Ovary (tissue), 7 donors: ENCODE measurements at regions not wholly inside any gene's neighbourhood (a gene's known extent, or its start where the extent isn't known, plus 50 kb on each side); places are given as distances from the start of the nearest gene placed in this dataset.

Experiments
- DNase-seq, 5 donors: peaks; one replicate each; pipeline ENCODE4 v3.0.0-alpha.2; 2019 to 2020
- H3K27ac ChIP-seq, 2 donors: fragments of 200-600 bp; one replicate each; pipeline versions ENCODE4 v1.5.1 to v1.8.0; 2019 to 2022
- H3K27me3 ChIP-seq: fragments of 200-600 bp; one replicate; pipeline ENCODE4 v1.8.0; 2022
- H3K36me3 ChIP-seq: fragments of 200-600 bp; sonication (generic); one replicate; pipeline ENCODE4 v1.5.1; 2019
- H3K4me1 ChIP-seq: one replicate; pipeline ENCODE4 v1.8.1; 2013; ENCODE audit warnings: mild to moderate bottlenecking, moderate library complexity; ENCODE audit not compliant: insufficient read depth
- H3K4me3 ChIP-seq: fragments of 200-600 bp; sonication (generic); one replicate; pipeline ENCODE4 v1.5.1; 2017
- H3K9me3 ChIP-seq, 2 donors: fragments of 200-600 bp in 1 of 2; sonication (generic) in 1 of 2; one replicate each; pipeline versions ENCODE4 v1.5.1 to v1.8.1; 2013 to 2019; ENCODE audit warnings: mild to moderate bottlenecking in 1 of 2, moderate library complexity in 1 of 2
- EP300 ChIP-seq: sonication (generic); formaldehyde crosslinking; IDR thresholded peaks from one replicate; pipeline ENCODE4 v1.6.1; 2017; ENCODE audit warnings: antibody characterized with exemption
- POLR2A ChIP-seq: fragments of 450-650 bp; IDR thresholded peaks from one replicate; pipeline ENCODE4 v1.6.1; 2017; ENCODE audit warnings: antibody characterized with exemption, mild to moderate bottlenecking, moderate library complexity
- WGBS, 3 donors: extraction: QIAGEN DNeasy Blood & Tissue Kit in 1 of 3; methylation state at CpG; one replicate each; pipeline versions ENCODE4 v1.1.5 to v1.1.7; 2013 to 2017; 5-methylcytosine and 5-hydroxymethylcytosine counted together
- intact Hi-C, 4 donors: fragments of 100-400 bp; cut with DNase I; formaldehyde crosslinking; loops; one replicate each; pipeline versions ENCODE4 v1.11.0 to v1.15.1; 2022 to 2023
- TF ChIP-seq, protein P1 (sequence below), 3 donors: fragments of 450-650 bp in 2 of 3; fragments of 200-600 bp in 1 of 3; IDR thresholded peaks; one replicate each; pipeline versions ENCODE4 v1.5.1 to v1.8.0; 2016 to 2022; ENCODE audit warnings: antibody characterized with exemption in 3 of 3, mild to moderate bottlenecking in 1 of 3
- donor health status: DM: no; HTN: no; CAD: no; lungs with moderate emphysema.
- donor health status: DM: no; HTN: no; CAD: no.
- donor health status: Bipolar disorder and iron deficiency.
- donor health status: DM: no; HTN: no; CAD: no.
- donor health status: DM: yes; HTN: yes; CAD: no.

DNA sequence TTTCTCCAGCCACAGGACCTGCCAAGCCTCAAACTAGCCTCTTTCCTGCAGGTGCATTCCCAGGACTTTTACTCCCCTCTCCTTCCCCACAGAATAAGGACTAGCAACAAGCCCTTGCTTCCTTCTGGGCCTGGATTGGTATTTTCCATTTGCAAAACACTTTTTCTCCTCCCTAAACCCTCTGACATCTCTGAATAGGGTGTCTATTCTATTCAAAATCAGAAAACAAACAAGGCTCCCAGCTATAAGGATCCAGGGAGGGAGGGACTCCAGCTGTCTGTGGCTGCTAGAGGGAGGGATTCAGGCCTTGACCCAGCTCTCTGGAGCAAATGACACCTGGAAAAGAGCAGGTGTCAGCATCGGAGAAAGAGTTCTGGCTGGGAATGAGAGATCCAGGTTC is 168.5 kb upstream of the BDNF start:
- H3K4me3 ChIP-seq: no peak overlapping the region
- no peaks in the 10 kb centered on the region for H3K4me1 ChIP-seq
- no peak for DNase-seq
- H3K36me3 ChIP-seq: no peaks in the 10 kb centered on the region
- H3K27me3 ChIP-seq: no peaks in the 10 kb centered on the region
- intact Hi-C loops: no loop called here
- no peak overlapping the region for H3K27ac ChIP-seq
- 7 to 27% (median 19%) methylated on average over 1 of the region's 1 CpG for WGBS, 3 donors
- TF ChIP-seq, protein P1, sequence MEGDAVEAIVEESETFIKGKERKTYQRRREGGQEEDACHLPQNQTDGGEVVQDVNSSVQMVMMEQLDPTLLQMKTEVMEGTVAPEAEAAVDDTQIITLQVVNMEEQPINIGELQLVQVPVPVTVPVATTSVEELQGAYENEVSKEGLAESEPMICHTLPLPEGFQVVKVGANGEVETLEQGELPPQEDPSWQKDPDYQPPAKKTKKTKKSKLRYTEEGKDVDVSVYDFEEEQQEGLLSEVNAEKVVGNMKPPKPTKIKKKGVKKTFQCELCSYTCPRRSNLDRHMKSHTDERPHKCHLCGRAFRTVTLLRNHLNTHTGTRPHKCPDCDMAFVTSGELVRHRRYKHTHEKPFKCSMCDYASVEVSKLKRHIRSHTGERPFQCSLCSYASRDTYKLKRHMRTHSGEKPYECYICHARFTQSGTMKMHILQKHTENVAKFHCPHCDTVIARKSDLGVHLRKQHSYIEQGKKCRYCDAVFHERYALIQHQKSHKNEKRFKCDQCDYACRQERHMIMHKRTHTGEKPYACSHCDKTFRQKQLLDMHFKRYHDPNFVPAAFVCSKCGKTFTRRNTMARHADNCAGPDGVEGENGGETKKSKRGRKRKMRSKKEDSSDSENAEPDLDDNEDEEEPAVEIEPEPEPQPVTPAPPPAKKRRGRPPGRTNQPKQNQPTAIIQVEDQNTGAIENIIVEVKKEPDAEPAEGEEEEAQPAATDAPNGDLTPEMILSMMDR (IDR thresholded peaks at IDR 0.05): no peak
- TF ChIP-seq EP300 (no peak), POLR2A (no peak)
- H3K9me3 ChIP-seq: no peaks in the 10 kb centered on the region

DNA sequence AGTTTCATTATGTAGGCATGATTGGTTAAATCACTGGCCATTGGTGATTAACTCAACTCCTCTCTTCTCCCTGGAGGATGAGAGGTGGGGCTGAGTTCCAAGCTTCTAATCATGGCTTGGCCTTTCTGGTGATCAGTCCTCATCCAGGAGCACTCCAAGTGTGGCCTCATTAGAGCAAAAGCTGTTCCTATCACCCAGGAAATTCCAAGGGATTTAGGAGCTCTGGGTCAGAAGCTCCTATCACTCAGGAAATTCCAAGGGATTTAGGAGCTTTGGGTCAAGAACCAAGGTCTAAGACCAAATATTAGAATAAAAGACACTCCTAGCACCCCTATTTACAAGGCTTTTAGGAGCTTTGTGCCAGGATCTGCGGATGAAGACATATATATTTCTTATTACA is 168.0 kb upstream of the BDNF start:
- Histone ChIP-seq H3K27ac (no peak overlapping the region), H3K36me3 (no peaks in the 10 kb centered on the region), H3K27me3 (no peaks in the 10 kb centered on the region), H3K4me3 (no peak overlapping the region), H3K4me1 (no peaks in the 10 kb centered on the region), H3K9me3 (no peaks in the 10 kb centered on the region)
- TF ChIP-seq, protein P1 (IDR thresholded peaks at IDR 0.05): no peak
- no peak for TF ChIP-seq EP300
- TF ChIP-seq POLR2A: no peak
- intact Hi-C loops: no loop called here
- DNase-seq: no peak
- 70 to 84% (median 80%) methylated on average over 1 of the region's 1 CpG for WGBS, 3 donors

DNA sequence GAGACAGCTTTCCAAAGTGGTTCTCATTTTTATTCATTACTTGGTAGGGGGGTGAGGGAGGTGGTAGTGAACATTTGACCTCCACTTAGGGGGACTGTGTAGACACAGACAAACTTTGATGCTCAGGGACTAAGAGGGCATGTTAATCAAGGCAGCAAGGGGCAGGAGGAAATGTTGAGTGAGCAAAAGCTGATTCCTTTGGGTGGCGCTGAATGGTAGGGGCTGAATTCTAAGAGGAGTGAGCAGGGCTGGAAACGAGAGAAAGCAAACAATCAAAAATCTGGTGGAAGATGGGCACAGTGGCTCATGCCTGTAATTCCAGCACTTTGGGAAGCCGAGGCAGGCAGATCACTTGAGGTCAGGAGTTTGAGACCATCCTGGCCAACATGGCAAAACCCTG is 164.8 kb upstream of the BDNF start:
- TF ChIP-seq EP300: no peak
- no peaks in the 10 kb centered on the region for H3K4me1 ChIP-seq
- intact Hi-C loops: no loop called here
- no peaks in the 10 kb centered on the region for H3K27me3 ChIP-seq
- no peaks in the 10 kb centered on the region for H3K9me3 ChIP-seq
- H3K27ac ChIP-seq: no peak overlapping the region
- WGBS, 3 donors: 81 to 92% (median 83%) methylated on average over 3 of the region's 3 CpGs
- no peaks in the 10 kb centered on the region for H3K36me3 ChIP-seq
- H3K4me3 ChIP-seq: no peak overlapping the region
- DNase-seq: no peak

DNA sequence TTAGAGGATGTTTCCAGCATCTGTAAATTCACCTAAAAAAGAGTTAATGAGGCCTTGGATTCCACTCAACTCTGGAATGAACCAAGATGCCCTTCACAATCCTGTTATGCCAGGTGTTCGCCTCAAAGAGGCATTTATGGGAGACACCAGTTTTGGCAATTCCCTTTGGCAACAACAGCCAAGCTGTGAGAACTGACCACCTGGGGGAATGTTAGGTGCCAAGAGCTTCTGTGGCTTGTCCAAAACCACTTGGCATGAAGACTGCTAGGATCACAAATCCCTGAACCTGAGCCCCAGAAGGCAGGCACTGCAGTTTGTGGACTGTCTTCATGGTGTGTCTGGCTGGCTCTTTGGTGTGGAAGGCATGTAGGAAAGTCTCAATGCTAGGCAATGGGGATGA is 164.4 kb upstream of the BDNF start:
- Histone ChIP-seq H3K27me3 (no peaks in the 10 kb centered on the region), H3K27ac (no peak overlapping the region), H3K4me1 (no peaks in the 10 kb centered on the region), H3K9me3 (no peaks in the 10 kb centered on the region), H3K4me3 (no peak overlapping the region), H3K36me3 (no peaks in the 10 kb centered on the region)
- intact Hi-C loops: no loop called here
- TF ChIP-seq EP300 (no peak), POLR2A (no peak)
- TF ChIP-seq, protein P1 (IDR thresholded peaks at IDR 0.05): no peak
- WGBS, 3 donors: 36 to 65% (median 46%) methylated on average over 1 of the region's 1 CpG
- no peak for DNase-seq

DNA sequence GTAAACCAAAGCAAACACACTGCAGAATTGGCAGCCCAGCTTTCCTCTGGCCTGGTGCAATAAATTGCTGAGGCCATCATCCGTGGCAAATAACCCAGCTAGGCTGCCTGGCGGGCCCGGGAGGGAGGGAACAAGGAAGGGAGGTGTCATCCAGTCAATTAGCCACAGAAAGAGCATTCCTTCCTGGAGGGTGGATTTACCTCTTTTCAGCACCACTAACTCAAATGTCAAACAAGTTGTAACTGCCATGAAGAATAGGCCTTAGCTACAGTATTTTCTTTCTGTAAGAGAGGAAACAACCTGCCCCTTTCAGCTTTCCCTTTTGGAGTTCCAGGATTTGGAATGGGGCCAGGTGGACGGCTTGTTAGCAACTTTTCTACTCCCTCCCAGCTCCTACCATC is 163.8 kb upstream of the BDNF start:
- Histone ChIP-seq H3K27ac (no peak overlapping the region), H3K36me3 (no peaks in the 10 kb centered on the region), H3K27me3 (no peaks in the 10 kb centered on the region), H3K4me1 (no peaks in the 10 kb centered on the region), H3K4me3 (no peak overlapping the region), H3K9me3 (no peaks in the 10 kb centered on the region)
- intact Hi-C loops: no loop called here
- no peak for DNase-seq
- 15 to 27% (median 22%) methylated on average over 4 of the region's 4 CpGs for WGBS, 3 donors
- TF ChIP-seq POLR2A (no peak), EP300 (no peak)
- TF ChIP-seq, protein P1 (IDR thresholded peaks at IDR 0.05): no peak
